ENCODE measurements at regions not wholly inside any gene's neighbourhood (a gene's known extent, or its start where the extent isn't known, plus 50 kb on each side); places are given as distances from the start of the nearest gene placed in this dataset.

- TF ChIP-seq CHD2 (IDR thresholded peaks at IDR 0.05; ENCODE audit: low read length) (no peak), RFX5 (IDR thresholded peaks at IDR 0.05; ENCODE audit: borderline replicate concordance, low read depth, low read length) (no peak), KDM4A (IDR thresholded peaks at IDR 0.05; ENCODE audit: low read depth, low read length, severe bottlenecking) (no peak), CBX8 (IDR thresholded peaks at IDR 0.05; ENCODE audit: borderline replicate concordance, low read depth, low read length) (no peak), CTBP2 (IDR thresholded peaks at IDR 0.05; ENCODE audit: borderline replicate concordance, insufficient read depth, insufficient read length, low read length) (no peak)
These were observed 148.8 kb upstream of the DMRT1 start (continued) for GRCh38 chr9:692636-693129.

All from H1 (cell line).